GM18858 (cell line): ENCODE measurements at regions not wholly inside any gene's neighbourhood (a gene's known extent, or its start where the extent isn't known, plus 50 kb on each side); places are given as distances from the start of the nearest gene placed in this dataset.
"Not testable (repeated sequence)": the region's sequence is repeated elsewhere in the genome, so short reads cannot be mapped to it uniquely, and the experiment has no call there.

Source experiments
- ATAC-seq: cut with Tn5 transposase; IDR thresholded peaks from one replicate; pipeline ENCODE4 v1.9.1; 2021; ENCODE audit not compliant: unreplicated experiment

DNA sequence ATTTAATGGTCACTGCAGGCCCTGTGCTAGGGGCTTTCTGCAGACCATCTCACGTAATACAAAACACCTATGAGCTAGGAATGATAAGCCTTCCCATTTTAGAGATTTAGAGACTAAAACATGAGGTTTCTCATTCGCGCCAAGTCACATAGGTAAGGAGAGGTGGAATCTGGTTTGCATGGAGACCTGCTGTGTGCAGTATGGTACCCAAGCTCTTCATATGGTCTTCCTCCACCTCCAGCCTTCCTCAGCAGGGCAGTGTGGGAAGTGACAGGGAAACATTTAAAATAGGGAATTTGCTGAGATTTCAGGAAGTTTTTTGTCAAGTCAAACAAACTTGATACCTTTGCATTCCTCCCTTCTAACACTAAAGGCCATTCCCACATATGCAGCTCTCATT is 337.6 kb downstream of the IL20RB start:
- no peak for ATAC-seq

DNA sequence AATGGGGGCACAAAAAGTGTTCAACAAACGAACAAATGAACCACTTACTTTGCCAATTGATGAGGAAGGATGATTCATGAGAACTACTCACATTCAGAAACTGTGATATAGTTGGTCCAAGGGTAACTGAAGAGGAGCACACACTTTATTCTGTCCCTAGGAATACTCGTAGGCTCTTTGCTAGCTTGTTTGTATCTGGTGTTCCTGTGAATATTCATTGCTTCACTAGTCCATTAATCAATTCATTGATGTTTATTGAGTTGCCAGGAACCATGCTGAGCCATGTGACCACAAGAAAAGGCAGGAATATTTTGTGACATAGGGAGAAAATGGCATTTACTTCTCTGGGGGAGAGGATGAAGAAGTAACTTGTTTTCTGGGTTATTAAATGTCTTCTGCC is 338.3 kb downstream of the IL20RB start:
- ATAC-seq: no peak

GRCh38 chr3:137297770-137298169 is 340.0 kb downstream of the IL20RB start:
- ATAC-seq: no peak

GRCh38 chr3:137300703-137301102 is 342.9 kb downstream of the IL20RB start:
- ATAC-seq: no peak

GRCh38 chr3:137304313-137305056 is 346.7 kb downstream of the IL20RB start:
- no peak for ATAC-seq

DNA sequence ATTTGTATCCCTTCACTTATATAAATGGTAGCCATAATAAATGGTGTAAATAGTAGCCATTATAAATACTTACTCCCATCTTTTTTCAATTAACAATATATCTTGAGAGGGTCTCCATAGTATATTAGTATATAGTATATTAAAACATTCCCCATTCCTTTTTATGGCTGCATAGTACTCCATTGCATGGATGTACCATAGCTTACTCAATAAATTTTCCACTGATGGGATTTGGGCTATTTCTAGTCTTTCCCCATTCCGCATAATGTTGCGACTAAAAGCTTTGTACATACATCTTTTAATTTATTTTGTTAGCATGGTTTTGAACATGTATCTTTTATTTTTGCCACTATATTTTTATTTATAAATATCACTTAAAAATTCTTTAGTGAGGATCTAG is 366.3 kb downstream of the IL20RB start:
- no peak for ATAC-seq

DNA sequence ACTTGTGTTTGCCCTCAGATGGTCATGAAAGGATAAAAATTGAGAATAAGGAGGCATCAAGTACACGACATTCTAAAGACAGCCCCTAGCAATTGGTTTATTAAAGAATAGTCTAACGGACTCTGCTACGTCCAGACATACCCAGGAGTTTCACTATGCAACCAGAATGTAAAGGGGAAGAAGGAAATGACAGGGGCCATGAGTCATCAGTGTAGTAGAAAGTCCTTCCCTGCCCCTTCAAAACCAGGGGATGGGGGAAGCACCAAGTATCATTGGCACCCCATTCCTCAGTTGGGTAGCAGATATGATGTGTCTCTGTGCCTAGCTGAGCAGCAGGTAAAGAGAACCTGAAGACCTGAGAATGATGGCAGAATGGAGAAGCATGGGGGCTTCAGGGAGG is 367.4 kb downstream of the IL20RB start:
- no peak for ATAC-seq

DNA sequence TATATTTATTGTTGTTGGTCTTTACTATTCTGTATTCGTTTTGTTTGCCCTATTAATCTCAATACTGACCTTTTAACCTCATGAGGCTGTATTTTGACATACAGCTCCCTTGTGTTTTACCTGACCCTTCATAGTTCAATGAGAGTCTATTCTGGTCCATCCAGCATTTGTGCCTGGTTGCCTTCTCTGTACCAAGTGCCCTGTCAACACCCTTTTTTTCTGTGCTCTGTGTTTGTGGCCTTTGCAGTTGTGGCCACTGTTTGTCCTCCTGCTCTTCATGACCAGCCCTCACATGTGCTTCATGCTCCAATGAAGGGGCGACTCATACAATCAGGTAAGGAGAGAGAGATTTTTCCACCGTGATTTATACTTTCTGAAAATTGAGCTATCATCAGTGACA is 368.2 kb downstream of the IL20RB start:
- ATAC-seq: no peak

DNA sequence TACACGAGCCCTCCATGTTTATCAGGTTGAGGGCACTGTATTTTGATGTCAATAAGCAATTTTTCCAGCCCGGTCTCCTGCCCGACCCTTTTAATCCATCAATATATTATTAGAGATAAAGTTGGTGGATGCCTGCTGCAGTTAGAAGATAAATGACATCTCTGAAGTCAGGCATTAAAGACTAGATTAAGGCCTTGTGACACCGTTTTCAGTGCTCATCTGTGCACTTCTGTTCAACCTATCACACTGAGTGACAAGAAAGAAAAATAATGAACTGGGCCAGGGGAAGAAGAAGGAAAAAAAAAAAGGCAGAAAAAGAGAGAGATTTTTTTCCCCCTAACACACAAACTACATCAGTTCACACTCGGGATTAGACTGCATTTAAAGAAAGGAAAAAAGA is 371.8 kb downstream of the IL20RB start:
- ATAC-seq: no peak

DNA sequence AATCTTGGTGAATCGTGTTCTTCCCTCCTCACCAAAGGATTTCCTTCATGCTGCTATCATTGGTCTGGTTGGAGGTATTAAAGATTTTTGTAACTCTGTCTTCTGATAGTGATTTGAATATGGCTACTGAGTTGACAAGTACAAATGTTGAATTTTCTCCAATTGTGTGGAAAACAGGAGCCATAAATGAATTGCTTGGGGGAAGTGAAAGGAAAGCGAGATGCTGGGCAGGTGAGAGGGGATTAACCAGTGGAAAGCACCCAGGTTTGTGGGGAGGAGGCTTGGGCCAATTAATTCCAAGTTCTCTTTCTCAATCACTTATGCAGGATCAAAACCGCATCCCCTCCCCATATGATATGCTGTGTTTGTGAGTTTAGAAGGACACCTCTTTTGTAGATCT is 372.5 kb downstream of the IL20RB start:
- ATAC-seq: no peak

- ATAC-seq: no peak
These were observed 374.5 kb downstream of the IL20RB start for GRCh38 chr3:137332297-137332696.

- no peak for ATAC-seq
These were observed 377.7 kb downstream of the IL20RB start for GRCh38 chr3:137335478-137335877.

DNA sequence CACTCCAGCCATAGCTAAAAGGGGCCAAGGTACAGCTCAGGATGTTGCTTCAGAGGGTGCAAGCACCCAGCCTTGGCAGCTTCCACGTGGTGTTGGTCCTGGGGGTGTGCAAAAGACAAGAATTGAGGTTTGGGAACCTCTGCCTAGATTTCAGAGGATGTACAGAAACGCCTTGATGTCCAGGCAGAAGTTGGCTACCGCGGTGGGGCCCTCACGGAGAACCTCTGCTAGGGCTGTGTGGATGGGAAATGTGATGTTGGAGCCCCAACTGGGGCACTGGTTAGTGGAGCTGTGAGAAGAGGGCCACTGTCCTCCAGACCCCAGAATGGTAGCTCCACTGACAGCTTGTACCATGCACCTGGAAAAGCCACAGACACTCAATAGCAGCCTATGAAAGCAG is 380.6 kb downstream of the IL20RB start:
- not testable (repeated sequence) for ATAC-seq

GRCh38 chr3:137343283-137343682 is 385.5 kb downstream of the IL20RB start:
- no peak for ATAC-seq

GRCh38 chr3:137347132-137347531 is 389.3 kb downstream of the IL20RB start:
- no peak for ATAC-seq

GRCh38 chr3:137347817-137348368 is 390.1 kb downstream of the IL20RB start:
- no peak for ATAC-seq

DNA sequence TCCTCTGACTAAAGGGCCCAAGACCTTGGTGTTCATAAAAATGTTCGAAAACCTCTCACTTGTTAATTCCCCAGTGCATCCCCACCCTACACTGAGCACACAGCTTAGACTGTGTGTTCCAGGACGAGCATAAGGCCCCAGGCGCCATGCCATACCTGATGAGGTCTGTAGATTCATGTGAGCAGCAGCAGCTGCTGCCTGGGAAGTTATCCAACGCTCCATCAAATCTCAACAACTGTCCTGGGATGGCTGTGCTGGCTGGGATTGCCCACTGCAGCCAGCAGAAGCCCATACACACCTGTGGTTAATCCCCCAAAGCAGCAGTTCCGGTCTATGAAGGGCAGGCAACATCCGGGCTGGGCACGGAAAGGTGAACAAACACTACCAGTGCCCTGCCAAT is 391.2 kb downstream of the IL20RB start:
- ATAC-seq: no peak

GRCh38 chr3:137349557-137350348 is 392.0 kb downstream of the IL20RB start:
- ATAC-seq: no peak

- ATAC-seq: no peak
These were observed 402.9 kb downstream of the IL20RB start for GRCh38 chr3:137360531-137361201.

GRCh38 chr3:137382005-137382594 is 382.0 kb upstream of the SOX14 start:
- ATAC-seq: no peak

DNA sequence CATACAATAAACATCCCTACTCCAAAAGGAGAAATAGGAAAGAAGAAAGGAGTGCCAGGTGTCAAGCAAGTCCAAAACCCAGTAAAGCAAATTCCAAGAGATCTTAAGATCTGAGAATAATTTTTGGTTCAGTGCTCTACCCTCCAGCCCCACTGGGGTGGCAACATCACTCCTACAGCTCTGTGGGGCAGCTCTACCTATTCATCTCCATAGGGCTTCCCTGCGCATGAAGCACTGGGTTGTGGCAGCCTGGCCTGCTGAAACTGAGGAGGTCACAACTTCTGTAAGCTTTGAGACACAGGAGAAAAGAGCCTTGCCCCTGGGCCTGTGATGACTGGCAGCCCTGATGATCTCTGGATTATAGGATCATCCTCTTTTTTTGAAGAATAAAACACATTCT is 378.2 kb upstream of the SOX14 start:
- ATAC-seq: no peak
